ENCODE measurements at regions not wholly inside any gene's neighbourhood (a gene's known extent, or its start where the extent isn't known, plus 50 kb on each side); places are given as distances from the start of the nearest gene placed in this dataset.

DNA sequence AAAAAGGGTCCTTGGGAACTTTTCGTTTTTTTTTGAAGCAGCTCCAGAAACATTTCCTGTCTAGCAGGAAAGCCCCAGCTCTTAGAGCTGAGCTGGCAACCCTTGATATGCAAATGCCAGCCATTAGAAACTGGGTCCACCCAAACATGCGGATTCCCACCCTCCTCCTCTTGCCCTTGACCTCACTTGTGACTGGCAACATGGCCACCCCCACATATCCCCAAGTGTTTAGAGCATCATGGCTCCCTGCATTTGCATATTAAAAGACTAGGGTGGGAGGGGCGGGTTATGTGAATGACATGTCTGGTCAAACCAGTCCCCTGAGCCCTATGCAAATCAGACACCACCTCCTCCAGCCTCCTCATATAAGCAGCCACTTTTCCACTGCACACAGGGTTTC is 671.1 kb downstream of the FAT4 start:
- H3K36me3 ChIP-seq: no peaks in the 10 kb centered on the region
- H3K9me3 ChIP-seq (ENCODE audit: severe bottlenecking): no peaks in the 10 kb centered on the region
- TF ChIP-seq, protein P1, sequence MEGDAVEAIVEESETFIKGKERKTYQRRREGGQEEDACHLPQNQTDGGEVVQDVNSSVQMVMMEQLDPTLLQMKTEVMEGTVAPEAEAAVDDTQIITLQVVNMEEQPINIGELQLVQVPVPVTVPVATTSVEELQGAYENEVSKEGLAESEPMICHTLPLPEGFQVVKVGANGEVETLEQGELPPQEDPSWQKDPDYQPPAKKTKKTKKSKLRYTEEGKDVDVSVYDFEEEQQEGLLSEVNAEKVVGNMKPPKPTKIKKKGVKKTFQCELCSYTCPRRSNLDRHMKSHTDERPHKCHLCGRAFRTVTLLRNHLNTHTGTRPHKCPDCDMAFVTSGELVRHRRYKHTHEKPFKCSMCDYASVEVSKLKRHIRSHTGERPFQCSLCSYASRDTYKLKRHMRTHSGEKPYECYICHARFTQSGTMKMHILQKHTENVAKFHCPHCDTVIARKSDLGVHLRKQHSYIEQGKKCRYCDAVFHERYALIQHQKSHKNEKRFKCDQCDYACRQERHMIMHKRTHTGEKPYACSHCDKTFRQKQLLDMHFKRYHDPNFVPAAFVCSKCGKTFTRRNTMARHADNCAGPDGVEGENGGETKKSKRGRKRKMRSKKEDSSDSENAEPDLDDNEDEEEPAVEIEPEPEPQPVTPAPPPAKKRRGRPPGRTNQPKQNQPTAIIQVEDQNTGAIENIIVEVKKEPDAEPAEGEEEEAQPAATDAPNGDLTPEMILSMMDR (IDR thresholded peaks at IDR 0.05; ENCODE audit: low read depth, low read length): no peak
- no peaks in the 10 kb centered on the region for H3K27me3 ChIP-seq (ENCODE audit: insufficient read depth, low read depth, severe bottlenecking)
- H3K27ac ChIP-seq: no peak overlapping the region
- DNase-seq: no peak
- no peak overlapping the region for H3K4me3 ChIP-seq (ENCODE audit: low read depth, low read length)

DNA sequence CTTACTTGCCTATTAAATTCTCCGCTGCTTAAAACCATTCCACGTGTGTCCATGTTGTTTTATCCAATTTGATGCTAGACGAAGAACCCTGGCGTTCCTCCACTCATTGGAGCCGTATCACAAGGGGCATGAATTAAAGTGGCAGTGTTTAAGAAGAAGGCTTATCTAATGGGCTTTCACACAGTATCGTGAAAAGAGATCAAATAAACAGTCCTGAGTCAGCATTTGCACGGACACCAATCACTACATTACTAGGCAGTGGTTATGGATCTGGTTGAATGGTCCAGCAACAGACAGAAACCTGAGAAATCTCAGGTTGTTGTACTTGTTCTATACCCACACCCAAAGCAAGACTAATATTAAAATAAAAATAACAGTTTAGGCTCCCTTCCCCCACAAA is 671.6 kb downstream of the FAT4 start:
- TF ChIP-seq, protein P1 (IDR thresholded peaks at IDR 0.05; ENCODE audit: low read depth, low read length): no peak
- no peaks in the 10 kb centered on the region for H3K36me3 ChIP-seq
- DNase-seq: no peak
- no peak overlapping the region for H3K27ac ChIP-seq
- no peaks in the 10 kb centered on the region for H3K27me3 ChIP-seq (ENCODE audit: insufficient read depth, low read depth, severe bottlenecking)
- no peaks in the 10 kb centered on the region for H3K9me3 ChIP-seq (ENCODE audit: severe bottlenecking)
- no peak overlapping the region for H3K4me3 ChIP-seq (ENCODE audit: low read depth, low read length)

DNA sequence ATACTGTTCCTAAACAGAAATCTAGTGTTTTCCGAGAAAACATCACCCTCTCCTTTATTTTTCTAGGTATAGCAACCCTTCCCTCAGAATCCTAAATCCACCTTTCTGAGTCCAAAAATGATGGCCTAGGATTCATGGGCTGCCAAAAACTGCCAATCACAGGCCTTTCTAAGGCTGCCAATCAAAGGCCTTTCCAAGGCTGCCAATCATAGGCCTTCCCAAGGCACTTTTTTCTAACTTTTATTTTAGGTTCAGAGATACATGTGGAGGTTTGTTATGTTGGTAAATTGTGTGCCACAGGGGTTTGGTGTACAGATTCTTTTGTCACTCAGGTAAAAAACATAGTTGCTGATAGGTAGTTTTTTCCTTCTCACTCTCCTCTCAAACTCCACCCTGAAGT is 673.7 kb downstream of the FAT4 start:
- DNase-seq: no peak
- Histone ChIP-seq H3K4me3 (ENCODE audit: low read depth, low read length) (no peak overlapping the region), H3K27ac (no peak overlapping the region), H3K27me3 (ENCODE audit: insufficient read depth, low read depth, severe bottlenecking) (no peaks in the 10 kb centered on the region), H3K9me3 (ENCODE audit: severe bottlenecking) (no peaks in the 10 kb centered on the region), H3K36me3 (no peaks in the 10 kb centered on the region)
- TF ChIP-seq, protein P1 (IDR thresholded peaks at IDR 0.05; ENCODE audit: low read depth, low read length): no peak

DNA sequence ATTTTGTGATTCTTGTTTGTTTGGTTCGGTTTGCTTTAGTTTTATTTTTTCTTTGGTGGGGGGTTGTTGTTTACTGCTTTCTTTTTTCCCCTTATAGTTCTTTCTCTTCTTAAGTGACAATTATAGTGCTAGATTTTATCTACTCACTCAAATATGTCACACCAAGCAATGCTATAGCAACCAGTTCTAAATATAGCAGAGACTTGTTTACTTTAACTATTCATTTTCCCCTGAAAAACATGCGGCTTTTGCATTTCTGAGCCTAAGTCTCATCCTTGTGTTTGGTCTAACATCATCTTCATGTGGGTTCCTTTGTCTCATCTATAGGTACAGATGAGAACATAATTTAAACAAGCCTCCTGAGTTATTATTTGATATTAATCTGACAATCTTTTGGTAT is 676.6 kb downstream of the FAT4 start:
- no peak overlapping the region for H3K27ac ChIP-seq
- TF ChIP-seq, protein P1 (IDR thresholded peaks at IDR 0.05; ENCODE audit: low read depth, low read length): no peak

DNA sequence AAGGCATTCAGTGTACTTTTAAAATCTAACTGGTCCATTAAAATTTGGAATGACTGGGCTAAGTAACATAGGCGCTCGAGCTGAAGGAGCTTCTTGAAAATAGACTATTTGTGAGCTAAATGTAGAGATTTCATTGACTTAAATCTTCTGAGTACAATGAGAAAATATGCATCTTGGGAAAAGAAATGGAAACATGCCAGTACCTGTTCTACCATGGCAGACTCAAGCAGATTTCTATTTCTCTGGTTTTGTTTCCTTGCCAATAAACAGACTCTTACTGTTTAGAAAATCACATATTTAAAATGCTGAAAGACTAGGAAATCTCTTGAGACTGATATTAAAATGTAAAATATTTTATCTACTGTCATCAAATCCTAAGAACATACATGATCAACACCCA is 678.1 kb downstream of the FAT4 start:
- no peak for DNase-seq
- H3K27ac ChIP-seq: no peak overlapping the region
- H3K27me3 ChIP-seq (ENCODE audit: insufficient read depth, low read depth, severe bottlenecking): no peaks in the 10 kb centered on the region
- TF ChIP-seq, protein P1 (IDR thresholded peaks at IDR 0.05; ENCODE audit: low read depth, low read length): no peak
- no peaks in the 10 kb centered on the region for H3K36me3 ChIP-seq
- H3K4me3 ChIP-seq (ENCODE audit: low read depth, low read length): no peak overlapping the region
- no peaks in the 10 kb centered on the region for H3K9me3 ChIP-seq (ENCODE audit: severe bottlenecking)

More for the DNA sequence above, 676.6 kb downstream of the FAT4 start:
- no peak for DNase-seq
- Histone ChIP-seq H3K36me3 (no peaks in the 10 kb centered on the region), H3K27me3 (ENCODE audit: insufficient read depth, low read depth, severe bottlenecking) (no peaks in the 10 kb centered on the region), H3K9me3 (ENCODE audit: severe bottlenecking) (no peaks in the 10 kb centered on the region), H3K4me3 (ENCODE audit: low read depth, low read length) (no peak overlapping the region)

DNA sequence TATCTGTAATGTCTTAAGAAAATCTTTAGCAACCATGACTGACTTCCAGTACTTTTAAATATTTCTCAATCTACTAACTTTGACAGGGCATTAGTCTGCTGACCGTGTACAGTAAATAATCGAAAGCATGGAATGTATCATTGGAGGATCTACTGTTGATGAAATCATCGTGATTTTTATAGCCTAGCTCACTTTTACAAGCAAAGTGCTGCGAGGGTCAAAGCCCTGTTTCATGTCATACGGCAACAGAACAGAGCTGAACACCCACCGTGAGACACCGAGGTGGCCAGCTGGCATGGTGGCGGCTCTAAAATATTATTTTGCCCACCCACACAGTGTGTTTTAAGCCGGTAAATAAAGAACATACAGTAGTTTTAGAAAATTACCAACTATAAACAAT is 679.3 kb downstream of the FAT4 start:
- Histone ChIP-seq H3K4me3 (ENCODE audit: low read depth, low read length) (no peak overlapping the region), H3K27me3 (ENCODE audit: insufficient read depth, low read depth, severe bottlenecking) (no peaks in the 10 kb centered on the region), H3K36me3 (no peaks in the 10 kb centered on the region), H3K9me3 (ENCODE audit: severe bottlenecking) (no peaks in the 10 kb centered on the region), H3K27ac (no peak overlapping the region)
- TF ChIP-seq, protein P1 (IDR thresholded peaks at IDR 0.05; ENCODE audit: low read depth, low read length): no peak
- DNase-seq: no peak
